ENCODE measurements at regions not wholly inside any gene's neighbourhood (a gene's known extent, or its start where the extent isn't known, plus 50 kb on each side); places are given as distances from the start of the nearest gene placed in this dataset.

DNA sequence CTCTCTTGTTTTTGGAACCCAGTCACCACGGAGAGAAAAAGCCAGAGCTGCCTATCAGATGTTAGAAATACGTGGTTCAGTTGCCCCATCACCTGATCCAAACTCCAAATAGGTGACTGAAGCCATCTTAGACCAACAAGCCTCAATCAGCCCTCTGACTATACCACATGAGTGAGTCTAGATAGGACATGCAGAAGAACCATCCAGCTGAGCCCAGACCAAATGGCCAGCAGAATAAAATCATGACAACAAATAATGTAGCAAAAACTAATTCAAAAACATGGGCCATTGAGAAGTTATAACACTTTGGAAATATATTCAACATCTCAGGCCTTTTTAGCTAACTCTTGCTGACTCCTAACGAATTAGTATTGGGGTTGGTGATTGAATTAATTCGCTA is 348.4 kb upstream of the C1orf87 start:
- H3K9me3 ChIP-seq (replicated peaks in 1 of 2; ENCODE audit: control insufficient read depth in 2 of 2, insufficient read depth in 1 of 2, low read depth in 1 of 2, low read length in 2 of 2) = peaks cover 0 to 3% of the 10 kb centered on the region in 2 donors
- H2BK5ac ChIP-seq (ENCODE audit: low read length) = no peak overlapping the region
- H4K91ac ChIP-seq (ENCODE audit: low read depth, low read length, poor library complexity) = no peak overlapping the region
- no peak overlapping the region for H2AFZ ChIP-seq (ENCODE audit: low read length)
- WGBS, 2 donors (ENCODE audit: extremely low coverage in 2 of 2, insufficient read length in 2 of 2, insufficient replicate concordance in 1 of 2) = no CpG with 5 or more reads among the region's 4 CpGs
- no peak overlapping the region for H3K4ac ChIP-seq (ENCODE audit: low read length)
- H3K27me3 ChIP-seq (ENCODE audit: control insufficient read depth in 3 of 3, insufficient read depth in 3 of 3, low read depth in 1 of 3, low read length in 3 of 3) = no peaks in the 10 kb centered on the region
- no peak overlapping the region for H3K18ac ChIP-seq (ENCODE audit: low read length)
- no peak overlapping the region for H2BK15ac ChIP-seq (ENCODE audit: low read length)
- no peak overlapping the region for H2AK5ac ChIP-seq (ENCODE audit: low read depth, low read length)
- H3K4me3 ChIP-seq (ENCODE audit: low read length in 2 of 2) = no peak overlapping the region
- H3K4me1 ChIP-seq (ENCODE audit: control insufficient read depth in 2 of 2, insufficient read depth in 1 of 2, low read depth in 1 of 2, low read length in 2 of 2) = peaks cover 0 to 1% of the 10 kb centered on the region in 2 donors
- H2BK12ac ChIP-seq (ENCODE audit: low read length) = no peak overlapping the region
- no peak overlapping the region for H3K27ac ChIP-seq (replicated peaks; ENCODE audit: low read length)
- no peaks in the 10 kb centered on the region for H3K79me1 ChIP-seq (ENCODE audit: low read depth, low read length)
- H4K8ac ChIP-seq (ENCODE audit: low read depth, low read length) = no peak overlapping the region
- no peak overlapping the region for H3K4me2 ChIP-seq (ENCODE audit: insufficient read depth, low read length, poor library complexity, severe bottlenecking)
- DNase-seq (ENCODE audit: low spot score) = no peak
- H2BK120ac ChIP-seq (ENCODE audit: low read depth, low read length) = no peak overlapping the region
- H3K9ac ChIP-seq (ENCODE audit: low read depth, low read length, poor library complexity) = no peak overlapping the region
- H3K36me3 ChIP-seq (replicated peaks in 1 of 2; ENCODE audit: control insufficient read depth in 2 of 2, insufficient read depth in 2 of 2, low read length in 2 of 2) = no peaks in the 10 kb centered on the region
- H3K14ac ChIP-seq (ENCODE audit: low read length) = no peak overlapping the region
- H3K23ac ChIP-seq (ENCODE audit: low read depth, low read length, poor library complexity) = no peak overlapping the region

DNA sequence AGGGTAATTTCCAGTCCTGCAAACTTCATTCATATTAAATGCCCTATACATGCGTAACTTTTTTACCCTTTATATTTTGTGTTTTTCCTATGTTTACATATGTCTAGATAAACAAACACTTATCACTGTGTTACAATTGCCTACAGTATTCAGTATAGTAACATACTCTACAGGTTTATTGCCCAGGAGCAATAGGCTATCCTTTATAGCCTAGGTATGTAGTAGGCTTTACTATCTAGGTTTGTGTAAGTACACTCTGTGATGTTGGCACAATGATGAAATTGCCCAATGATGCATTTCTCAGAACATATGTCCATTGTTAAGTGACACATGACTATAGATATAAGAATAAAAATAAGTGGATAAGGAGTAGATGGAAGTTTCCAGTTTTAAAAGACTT is 345.5 kb upstream of the C1orf87 start:
- Histone ChIP-seq H3K27me3 (ENCODE audit: control insufficient read depth in 3 of 3, insufficient read depth in 3 of 3, low read depth in 1 of 3, low read length in 3 of 3) (no peaks in the 10 kb centered on the region), H2BK5ac (ENCODE audit: low read length) (no peak overlapping the region), H3K18ac (ENCODE audit: low read length) (no peak overlapping the region), H3K9me3 (replicated peaks in 1 of 2; ENCODE audit: control insufficient read depth in 2 of 2, insufficient read depth in 1 of 2, low read depth in 1 of 2, low read length in 2 of 2) (peaks cover 0 to 4% of the 10 kb centered on the region in 2 donors), H4K8ac (ENCODE audit: low read depth, low read length) (no peak overlapping the region), H2BK15ac (ENCODE audit: low read length) (no peak overlapping the region), H2BK120ac (ENCODE audit: low read depth, low read length) (no peak overlapping the region), H2BK12ac (ENCODE audit: low read length) (no peak overlapping the region), H3K23ac (ENCODE audit: low read depth, low read length, poor library complexity) (no peak overlapping the region), H2AFZ (ENCODE audit: low read length) (no peak overlapping the region), H3K4me1 (ENCODE audit: control insufficient read depth in 2 of 2, insufficient read depth in 1 of 2, low read depth in 1 of 2, low read length in 2 of 2) (peaks cover 0 to 2% of the 10 kb centered on the region in 2 donors), H2AK5ac (ENCODE audit: low read depth, low read length) (no peak overlapping the region), H3K4ac (ENCODE audit: low read length) (no peak overlapping the region), H4K91ac (ENCODE audit: low read depth, low read length, poor library complexity) (no peak overlapping the region), H3K4me3 (ENCODE audit: low read length in 2 of 2) (no peak overlapping the region), H3K36me3 (replicated peaks in 1 of 2; ENCODE audit: control insufficient read depth in 2 of 2, insufficient read depth in 2 of 2, low read length in 2 of 2) (no peaks in the 10 kb centered on the region), H3K9ac (ENCODE audit: low read depth, low read length, poor library complexity) (no peak overlapping the region), H3K27ac (replicated peaks; ENCODE audit: low read length) (no peak overlapping the region), H3K4me2 (ENCODE audit: insufficient read depth, low read length, poor library complexity, severe bottlenecking) (no peak overlapping the region), H3K79me1 (ENCODE audit: low read depth, low read length) (no peaks in the 10 kb centered on the region), H3K14ac (ENCODE audit: low read length) (no peak overlapping the region)
- DNase-seq (ENCODE audit: low spot score) = no peak
- no CpG with 5 or more reads among the region's 1 CpG for WGBS, 2 donors (ENCODE audit: extremely low coverage in 2 of 2, insufficient read length in 2 of 2, insufficient replicate concordance in 1 of 2)

DNA sequence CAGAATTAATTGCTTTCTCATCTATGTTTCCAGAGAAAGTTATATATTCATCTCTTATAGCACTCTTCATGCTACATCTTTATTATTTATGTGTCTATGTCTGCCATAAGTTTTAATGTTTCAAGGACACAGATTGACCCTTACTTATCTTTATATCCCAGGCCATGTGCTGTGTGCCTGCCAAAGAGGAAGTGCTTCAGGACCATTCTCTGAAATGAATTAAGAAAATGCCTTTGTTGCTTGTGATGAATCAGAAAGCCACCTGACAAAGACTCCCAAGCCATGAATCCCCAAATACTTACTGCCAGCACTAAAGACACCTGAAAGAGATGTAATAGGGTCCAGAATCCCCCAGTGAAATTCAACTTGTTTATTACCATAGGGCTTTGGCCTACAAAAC is 342.1 kb upstream of the C1orf87 start:
- Histone ChIP-seq H3K4me1 (ENCODE audit: control insufficient read depth in 2 of 2, insufficient read depth in 1 of 2, low read depth in 1 of 2, low read length in 2 of 2) (peaks cover 0 to 5% of the 10 kb centered on the region in 2 donors), H3K14ac (ENCODE audit: low read length) (no peak overlapping the region), H3K18ac (ENCODE audit: low read length) (no peak overlapping the region), H3K4me2 (ENCODE audit: insufficient read depth, low read length, poor library complexity, severe bottlenecking) (no peak overlapping the region), H2AK5ac (ENCODE audit: low read depth, low read length) (no peak overlapping the region), H2AFZ (ENCODE audit: low read length) (no peak overlapping the region), H2BK12ac (ENCODE audit: low read length) (no peak overlapping the region), H3K4ac (ENCODE audit: low read length) (no peak overlapping the region), H3K9ac (ENCODE audit: low read depth, low read length, poor library complexity) (no peak overlapping the region), H4K91ac (ENCODE audit: low read depth, low read length, poor library complexity) (no peak overlapping the region), H3K23ac (ENCODE audit: low read depth, low read length, poor library complexity) (no peak overlapping the region), H4K8ac (ENCODE audit: low read depth, low read length) (no peak overlapping the region), H3K79me1 (ENCODE audit: low read depth, low read length) (no peaks in the 10 kb centered on the region), H3K36me3 (replicated peaks in 1 of 2; ENCODE audit: control insufficient read depth in 2 of 2, insufficient read depth in 2 of 2, low read length in 2 of 2) (no peaks in the 10 kb centered on the region), H2BK5ac (ENCODE audit: low read length) (no peak overlapping the region), H3K9me3 (replicated peaks in 1 of 2; ENCODE audit: control insufficient read depth in 2 of 2, insufficient read depth in 1 of 2, low read depth in 1 of 2, low read length in 2 of 2) (peaks cover 0 to 2% of the 10 kb centered on the region in 2 donors), H2BK120ac (ENCODE audit: low read depth, low read length) (no peak overlapping the region), H3K4me3 (ENCODE audit: low read length in 2 of 2) (no peak overlapping the region), H2BK15ac (ENCODE audit: low read length) (no peak overlapping the region), H3K27me3 (ENCODE audit: control insufficient read depth in 3 of 3, insufficient read depth in 3 of 3, low read depth in 1 of 3, low read length in 3 of 3) (no peaks in the 10 kb centered on the region), H3K27ac (replicated peaks; ENCODE audit: low read length) (no peak overlapping the region)
- no peak for DNase-seq (ENCODE audit: low spot score)

DNA sequence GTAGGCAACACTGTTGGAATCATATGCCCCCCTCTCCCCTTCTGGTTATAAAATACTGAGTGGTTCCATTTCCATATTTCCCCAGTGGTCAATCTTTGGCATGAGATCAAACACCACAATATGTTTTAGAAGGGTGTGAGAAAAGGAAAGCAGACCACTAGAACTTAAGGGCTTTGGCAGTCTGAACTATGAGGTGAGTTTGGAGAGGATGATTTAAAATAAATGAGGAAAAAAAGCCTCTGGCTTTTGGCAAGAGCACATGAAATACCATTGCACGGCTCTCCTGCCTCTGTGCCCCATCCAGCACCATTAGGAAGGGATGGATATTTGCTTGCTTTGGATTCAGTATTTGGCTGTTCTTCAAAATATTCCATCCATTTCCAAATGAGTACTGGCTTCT is 339.5 kb upstream of the C1orf87 start:
- H2AK5ac ChIP-seq (ENCODE audit: low read depth, low read length) = no peak overlapping the region
- no peak overlapping the region for H3K27ac ChIP-seq (replicated peaks; ENCODE audit: low read length)
- H3K9ac ChIP-seq (ENCODE audit: low read depth, low read length, poor library complexity) = no peak overlapping the region
- H3K4me2 ChIP-seq (ENCODE audit: insufficient read depth, low read length, poor library complexity, severe bottlenecking) = no peak overlapping the region
- no peak overlapping the region for H3K23ac ChIP-seq (ENCODE audit: low read depth, low read length, poor library complexity)
- H3K18ac ChIP-seq (ENCODE audit: low read length) = no peak overlapping the region
- no peak overlapping the region for H2BK15ac ChIP-seq (ENCODE audit: low read length)
- no peak overlapping the region for H2AFZ ChIP-seq (ENCODE audit: low read length)
- no peaks in the 10 kb centered on the region for H3K27me3 ChIP-seq (ENCODE audit: control insufficient read depth in 3 of 3, insufficient read depth in 3 of 3, low read depth in 1 of 3, low read length in 3 of 3)
- H2BK120ac ChIP-seq (ENCODE audit: low read depth, low read length) = no peak overlapping the region
- no peak overlapping the region for H4K91ac ChIP-seq (ENCODE audit: low read depth, low read length, poor library complexity)
- H2BK5ac ChIP-seq (ENCODE audit: low read length) = no peak overlapping the region
- no peak overlapping the region for H3K4ac ChIP-seq (ENCODE audit: low read length)
- H3K14ac ChIP-seq (ENCODE audit: low read length) = no peak overlapping the region
- H3K9me3 ChIP-seq (replicated peaks in 1 of 2; ENCODE audit: control insufficient read depth in 2 of 2, insufficient read depth in 1 of 2, low read depth in 1 of 2, low read length in 2 of 2) = peaks cover 0 to 2% of the 10 kb centered on the region in 2 donors
- WGBS, 2 donors (ENCODE audit: extremely low coverage in 2 of 2, insufficient read length in 2 of 2, insufficient replicate concordance in 1 of 2) = no CpG with 5 or more reads among the region's 1 CpG
- H2BK12ac ChIP-seq (ENCODE audit: low read length) = no peak overlapping the region
- no peak overlapping the region for H3K4me3 ChIP-seq (ENCODE audit: low read length in 2 of 2)
- H3K79me1 ChIP-seq (ENCODE audit: low read depth, low read length) = no peaks in the 10 kb centered on the region
- H3K4me1 ChIP-seq (ENCODE audit: control insufficient read depth in 2 of 2, insufficient read depth in 1 of 2, low read depth in 1 of 2, low read length in 2 of 2) = peaks cover 0 to 5% of the 10 kb centered on the region in 2 donors
- H3K36me3 ChIP-seq (replicated peaks in 1 of 2; ENCODE audit: control insufficient read depth in 2 of 2, insufficient read depth in 2 of 2, low read length in 2 of 2) = no peaks in the 10 kb centered on the region
- DNase-seq (ENCODE audit: low spot score) = no peak
- no peak overlapping the region for H4K8ac ChIP-seq (ENCODE audit: low read depth, low read length)
